ENCODE measurements at regions not wholly inside any gene's neighbourhood (a gene's known extent, or its start where the extent isn't known, plus 50 kb on each side); places are given as distances from the start of the nearest gene placed in this dataset.

DNA sequence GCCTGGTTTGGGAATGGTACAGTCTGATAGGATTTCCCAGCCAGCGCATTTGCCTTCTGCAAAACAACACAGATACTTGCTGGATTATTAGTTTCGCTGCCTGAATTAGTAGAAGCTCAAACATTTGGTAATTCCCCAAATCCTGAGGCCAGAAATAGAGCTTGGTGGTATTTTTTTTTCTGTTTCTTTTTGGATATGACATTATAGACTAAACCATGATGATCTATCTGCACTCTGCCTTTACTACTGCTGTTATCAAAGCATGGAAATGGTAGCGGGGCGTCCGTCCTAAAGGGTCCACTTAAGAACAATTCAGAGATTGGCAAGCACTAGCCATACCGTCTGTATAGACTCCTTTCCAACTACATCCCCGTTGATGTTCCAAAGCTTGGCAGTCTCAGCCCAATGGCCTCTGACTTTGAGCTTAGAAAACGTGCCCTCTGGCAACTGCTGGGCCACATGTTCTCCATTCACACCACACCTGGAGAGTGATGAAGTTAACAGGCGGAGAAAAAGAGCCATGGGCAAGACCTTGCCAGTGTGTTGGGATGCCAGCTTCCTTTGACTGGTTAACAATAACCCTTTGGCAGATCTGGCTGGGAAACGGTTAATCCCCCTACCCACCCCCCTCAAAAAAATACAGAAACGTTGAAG is 241.0 kb upstream of the NR2F2 start:
- no peak overlapping the region for H3K4me3 ChIP-seq (ENCODE audit: low read depth, low read length)
- no peak for DNase-seq (ENCODE audit: low read depth)

DNA sequence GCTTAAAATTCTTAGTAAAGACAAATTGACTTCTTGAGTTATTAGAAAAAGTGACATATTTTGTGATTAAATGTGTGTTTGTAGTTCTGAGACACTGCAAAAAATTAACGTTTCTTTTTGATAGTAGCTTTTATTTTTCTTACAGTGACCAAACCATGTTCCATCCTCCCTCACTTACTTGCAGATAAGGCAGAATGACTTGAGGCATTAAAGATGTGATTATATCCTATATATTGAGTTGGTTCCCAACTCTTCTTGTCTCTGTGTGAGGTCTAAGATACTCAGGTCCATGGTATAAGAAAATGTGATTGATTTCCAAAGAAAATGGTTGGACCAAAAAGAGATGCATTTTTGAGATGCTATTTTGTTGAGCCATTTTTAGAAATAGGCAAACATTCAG is 238.3 kb upstream of the NR2F2 start:
- no peak for DNase-seq (ENCODE audit: low read depth)
- no peak overlapping the region for H3K4me3 ChIP-seq (ENCODE audit: low read depth, low read length)

DNA sequence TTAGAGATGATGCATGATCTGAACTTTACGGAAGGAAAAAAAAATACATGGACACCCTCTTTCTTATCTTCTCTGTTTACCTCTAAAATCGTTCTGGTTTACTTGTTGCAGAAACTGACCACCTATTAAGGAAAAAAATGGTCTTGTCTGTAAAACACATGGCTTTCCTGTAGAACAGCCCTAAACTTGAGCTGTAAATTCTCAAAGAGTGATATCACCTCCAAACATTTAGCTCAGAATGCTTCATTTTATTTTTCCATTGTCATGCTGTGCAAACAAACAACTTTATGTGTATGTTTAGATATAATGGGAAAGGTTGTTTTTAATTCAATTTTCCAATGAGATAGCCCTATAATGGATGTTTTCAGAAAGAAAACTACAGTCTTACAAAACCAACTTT is 237.4 kb upstream of the NR2F2 start:
- no peak for DNase-seq (ENCODE audit: low read depth)

DNA sequence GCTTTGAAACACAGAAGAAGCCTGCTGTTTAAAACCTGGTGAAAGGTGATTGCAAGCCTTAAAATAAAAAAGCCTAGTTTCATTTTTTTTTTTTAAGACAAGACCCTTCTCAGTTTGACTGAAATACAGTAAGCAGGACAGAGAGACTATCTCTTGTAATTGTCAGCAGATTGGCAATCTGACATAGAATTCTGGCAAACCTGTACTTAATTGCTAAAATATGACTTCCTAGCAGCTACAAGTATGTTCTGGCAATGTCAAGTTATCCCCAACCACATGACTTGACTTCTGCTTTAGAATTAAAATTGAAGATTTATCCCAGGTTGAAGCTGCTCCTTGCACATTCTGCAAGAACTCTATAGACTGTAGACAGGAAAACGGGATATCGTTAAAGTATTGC is 232.8 kb upstream of the NR2F2 start:
- H3K4me3 ChIP-seq (ENCODE audit: low read depth, low read length) = no peak overlapping the region
- DNase-seq (ENCODE audit: low read depth) = no peak

More for the DNA sequence above, 237.4 kb upstream of the NR2F2 start:
- H3K4me3 ChIP-seq (ENCODE audit: low read depth, low read length) = no peak overlapping the region

DNA sequence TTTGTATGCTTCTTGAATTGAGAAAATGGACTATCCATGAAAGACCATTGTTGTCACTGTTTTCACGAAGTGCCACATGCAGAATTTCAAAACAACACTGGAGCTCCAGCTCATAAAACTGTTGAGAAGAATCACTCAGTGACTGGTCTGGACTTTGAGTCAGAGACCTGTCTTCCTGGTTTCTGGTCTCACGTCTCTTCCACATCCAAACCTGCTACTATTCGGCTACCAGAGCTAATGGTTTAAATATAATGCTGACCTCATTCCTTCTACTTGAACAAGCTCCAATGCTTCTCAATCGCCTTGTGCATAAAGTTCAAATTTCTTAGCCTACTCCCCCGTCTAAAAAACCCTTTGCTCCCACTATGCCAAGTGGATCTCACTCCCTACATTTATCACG is 227.9 kb upstream of the NR2F2 start:
- H3K4me3 ChIP-seq (ENCODE audit: low read depth, low read length) = no peak overlapping the region
- no peak for DNase-seq (ENCODE audit: low read depth)

DNA sequence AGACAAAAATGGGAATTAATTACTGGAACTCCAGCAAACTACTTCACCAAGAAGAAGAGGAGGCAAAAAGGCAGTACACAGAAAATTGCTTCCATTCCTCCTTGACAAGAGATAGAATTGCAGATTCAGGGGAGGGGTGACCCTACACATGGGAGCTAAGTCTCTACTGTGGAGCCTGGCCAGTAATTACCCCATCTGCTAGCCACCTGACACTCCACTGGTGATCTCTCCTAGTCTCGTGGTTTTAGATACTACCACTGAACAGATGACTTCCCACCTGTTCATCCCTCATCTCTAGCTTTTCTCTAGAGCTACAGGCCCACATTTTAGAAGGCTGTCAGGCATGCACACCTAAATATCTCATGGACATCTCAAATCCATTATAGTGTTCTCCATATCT is 224.3 kb upstream of the NR2F2 start:
- DNase-seq (ENCODE audit: low read depth) = no peak
- no peak overlapping the region for H3K4me3 ChIP-seq (ENCODE audit: low read depth, low read length)

DNA sequence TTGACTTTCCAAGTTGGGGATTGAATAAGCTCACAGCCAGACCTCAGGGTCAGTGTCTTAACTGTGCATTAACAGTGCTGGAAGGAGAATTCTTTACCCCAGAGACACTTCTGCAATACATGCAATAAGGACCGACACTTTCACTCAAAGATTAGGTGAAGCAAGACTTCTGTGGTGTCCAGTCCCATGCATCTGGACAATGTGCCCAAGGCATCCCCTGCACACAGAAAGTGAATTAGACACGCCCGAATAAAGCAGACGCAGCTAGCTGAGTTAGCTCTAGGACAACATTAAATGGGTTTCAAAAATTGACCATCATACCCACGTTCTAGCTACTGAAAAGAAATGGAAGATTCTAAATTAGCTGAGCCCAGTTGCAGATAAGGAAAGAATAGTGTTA is 223.9 kb upstream of the NR2F2 start:
- no peak for DNase-seq (ENCODE audit: low read depth)
- H3K4me3 ChIP-seq (ENCODE audit: low read depth, low read length) = no peak overlapping the region

DNA sequence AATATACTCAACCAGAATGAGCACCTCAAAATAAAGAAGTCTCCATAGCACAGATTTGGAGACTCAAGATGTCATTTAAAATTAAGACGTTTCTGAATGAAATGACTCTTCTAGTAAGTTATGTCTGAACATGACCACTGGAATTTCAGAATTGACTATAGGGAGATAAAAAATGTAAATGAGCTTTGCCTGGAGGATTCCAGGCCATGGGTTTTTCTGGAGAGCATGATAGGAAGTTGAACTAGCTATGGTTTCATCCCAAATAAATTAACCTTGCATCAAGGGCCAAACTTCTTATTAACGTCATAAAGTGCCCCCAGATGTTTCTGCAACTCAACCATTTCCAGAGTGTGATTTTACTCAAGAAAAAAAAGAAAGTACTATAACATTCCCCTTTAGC is 222.6 kb upstream of the NR2F2 start:
- no peak overlapping the region for H3K4me3 ChIP-seq (ENCODE audit: low read depth, low read length)
- no peak for DNase-seq (ENCODE audit: low read depth)

DNA sequence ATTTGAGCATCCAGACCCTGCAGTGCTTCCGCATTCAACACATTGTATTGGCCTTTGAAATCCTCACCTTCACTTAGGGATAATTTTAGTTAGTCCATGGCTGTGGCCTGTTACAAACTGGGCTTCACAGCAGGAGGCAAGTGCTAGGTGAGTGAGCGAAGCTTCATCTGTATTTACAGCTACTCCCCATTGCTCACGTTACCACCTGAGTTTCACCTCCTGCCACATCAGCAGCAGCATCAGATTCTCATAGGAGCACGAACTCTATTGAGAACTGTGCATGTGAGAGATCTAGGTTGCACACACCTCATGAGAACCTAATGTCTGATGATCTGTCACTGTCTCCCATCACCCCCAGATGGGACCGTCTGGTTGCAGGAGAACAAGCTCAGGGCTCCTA is 222.1 kb upstream of the NR2F2 start:
- no peak overlapping the region for H3K4me3 ChIP-seq (ENCODE audit: low read depth, low read length)
- no peak for DNase-seq (ENCODE audit: low read depth)

DNA sequence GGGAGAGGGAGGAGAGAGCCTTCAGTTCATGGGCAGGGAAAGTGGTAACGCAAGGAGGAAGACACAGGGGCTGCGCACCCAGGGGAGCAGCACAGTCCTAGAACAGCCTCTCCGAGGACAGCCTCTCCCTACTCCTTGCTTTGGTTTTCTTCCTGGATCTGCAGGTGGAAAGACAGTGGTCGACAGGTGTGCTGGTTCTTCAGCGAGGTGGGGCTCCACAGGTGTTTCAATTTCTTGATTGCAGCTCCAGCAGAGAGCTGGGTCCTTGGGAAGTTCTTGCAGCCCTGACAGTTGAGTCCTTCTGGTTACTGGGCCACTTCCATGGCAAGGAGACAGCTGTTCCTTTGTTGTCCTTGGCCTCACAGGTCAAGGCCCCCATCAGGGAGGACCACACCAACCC is 220.7 kb upstream of the NR2F2 start:
- H3K4me3 ChIP-seq (ENCODE audit: low read depth, low read length) = no peak overlapping the region
- DNase-seq (ENCODE audit: low read depth) = no peak

DNA sequence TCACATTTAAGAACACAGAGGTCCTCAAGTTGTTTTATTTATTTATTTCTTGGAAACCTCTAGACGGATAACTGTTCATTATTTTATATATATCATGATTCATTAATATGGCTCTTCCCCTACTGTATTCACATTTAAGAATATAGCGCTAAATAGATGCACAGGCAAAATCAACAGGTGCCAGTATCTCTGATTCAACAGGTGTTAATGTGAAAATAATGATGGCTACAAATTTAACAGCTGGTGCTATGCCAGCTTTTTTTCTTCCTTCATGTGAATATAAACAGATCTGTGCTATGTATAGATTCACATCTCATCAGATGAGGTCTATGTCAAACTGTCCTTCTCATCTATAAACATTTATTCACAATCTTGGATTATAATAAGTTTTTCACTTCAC is 218.5 kb upstream of the NR2F2 start:
- no peak for DNase-seq (ENCODE audit: low read depth)
- H3K4me3 ChIP-seq (ENCODE audit: low read depth, low read length) = no peak overlapping the region

DNA sequence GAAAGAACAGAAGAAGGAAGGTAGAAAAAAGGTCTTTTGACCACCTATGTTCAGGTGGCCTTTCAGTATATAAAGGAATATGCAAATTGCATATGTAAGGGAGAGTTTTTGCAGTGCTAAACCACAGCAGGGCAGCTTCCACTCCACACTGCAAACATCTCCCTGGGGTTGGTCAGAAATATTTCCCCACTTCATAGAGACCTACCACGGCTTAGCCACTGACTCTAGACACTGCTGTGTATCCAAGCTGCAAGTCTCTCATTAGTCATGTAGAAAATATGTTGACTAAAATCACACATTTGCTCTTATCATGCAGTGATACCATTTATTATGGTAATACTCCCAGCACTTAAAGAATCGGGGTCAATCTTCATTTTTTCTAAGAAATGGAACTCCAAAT is 214.9 kb upstream of the NR2F2 start:
- no peak overlapping the region for H3K4me3 ChIP-seq (ENCODE audit: low read depth, low read length)
- no peak for DNase-seq (ENCODE audit: low read depth)

DNA sequence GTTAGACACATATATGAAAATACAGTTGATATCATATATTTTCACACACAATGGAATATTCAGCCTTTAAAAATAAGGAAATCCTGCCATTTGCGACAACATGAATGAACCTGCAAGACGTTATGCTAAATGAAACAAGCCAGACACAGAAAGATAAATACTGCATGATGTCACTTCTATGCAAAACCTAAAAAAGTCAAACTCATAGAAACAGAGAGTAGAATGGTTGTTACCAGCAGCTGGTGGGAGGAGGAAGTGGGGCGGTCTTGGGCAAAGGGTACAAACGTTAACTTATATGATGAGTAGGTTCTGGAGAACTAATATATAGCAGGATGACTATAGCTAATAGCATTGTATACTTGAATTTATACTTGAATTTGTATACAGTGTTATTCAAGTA is 213.2 kb upstream of the NR2F2 start:
- no peak for DNase-seq (ENCODE audit: low read depth)

DNA sequence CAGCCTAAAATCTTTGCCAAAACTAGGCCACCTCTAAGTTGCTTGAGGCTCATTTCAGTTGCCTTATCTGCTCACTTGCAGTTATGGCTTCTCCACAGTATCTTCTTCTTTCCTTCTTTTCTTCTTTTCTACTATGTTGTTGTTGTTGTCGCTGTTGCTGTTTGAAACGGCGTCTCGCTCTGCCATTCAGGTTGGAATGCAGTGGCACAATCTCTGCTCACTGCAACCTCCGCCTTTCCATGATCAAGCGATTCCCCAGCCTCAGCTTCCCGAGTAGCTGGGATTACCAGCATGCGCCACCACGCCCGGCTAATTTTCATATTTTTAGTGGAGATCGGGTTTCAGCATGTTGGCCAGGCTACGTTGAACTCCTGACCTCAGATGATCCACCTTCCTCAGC is 210.8 kb upstream of the NR2F2 start:
- no peak for DNase-seq (ENCODE audit: low read depth)
- no peak overlapping the region for H3K4me3 ChIP-seq (ENCODE audit: low read depth, low read length)

More for the DNA sequence above, 213.2 kb upstream of the NR2F2 start:
- H3K4me3 ChIP-seq (ENCODE audit: low read depth, low read length) = no peak overlapping the region

DNA sequence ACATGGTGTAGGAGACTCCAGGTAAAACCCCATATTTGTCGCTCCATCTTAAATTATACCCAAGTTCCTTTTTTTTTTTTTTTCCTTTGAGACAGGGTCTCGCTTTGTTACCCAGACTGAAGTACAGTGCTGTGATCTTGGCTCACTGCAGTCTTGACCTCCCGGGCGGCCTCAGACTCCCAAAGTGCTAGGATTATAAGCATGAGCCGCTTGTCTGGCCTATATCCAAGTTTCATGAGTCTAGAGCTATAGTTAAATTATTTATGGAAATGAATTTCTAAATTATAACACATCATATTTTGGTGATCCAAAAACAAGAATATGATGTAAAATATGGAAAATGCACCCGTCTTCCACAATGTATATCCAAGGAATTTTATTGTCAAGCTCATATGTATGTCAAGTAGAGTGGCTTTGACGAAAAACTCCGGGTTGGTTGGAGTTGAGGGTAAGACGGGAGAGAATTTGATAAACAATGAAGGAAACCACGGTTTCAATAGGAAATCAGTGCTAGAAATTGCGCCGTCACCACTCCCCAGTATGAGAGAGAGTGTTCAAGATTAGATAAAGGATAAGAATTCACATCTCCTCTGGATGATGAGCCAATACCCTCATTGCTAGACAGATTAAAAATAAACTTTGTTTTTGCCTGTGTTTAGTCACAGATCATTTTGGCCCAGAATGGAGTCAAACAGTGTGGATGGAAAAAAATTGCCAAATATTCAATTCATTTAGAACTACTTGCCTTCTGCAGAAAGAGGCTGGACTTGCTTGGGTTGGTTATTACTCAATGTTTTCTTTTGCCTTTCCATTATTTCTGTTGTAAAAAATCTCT is 209.2 kb upstream of the NR2F2 start:
- no peak overlapping the region for H3K4me3 ChIP-seq (ENCODE audit: low read depth, low read length)
- no peak for DNase-seq (ENCODE audit: low read depth)

DNA sequence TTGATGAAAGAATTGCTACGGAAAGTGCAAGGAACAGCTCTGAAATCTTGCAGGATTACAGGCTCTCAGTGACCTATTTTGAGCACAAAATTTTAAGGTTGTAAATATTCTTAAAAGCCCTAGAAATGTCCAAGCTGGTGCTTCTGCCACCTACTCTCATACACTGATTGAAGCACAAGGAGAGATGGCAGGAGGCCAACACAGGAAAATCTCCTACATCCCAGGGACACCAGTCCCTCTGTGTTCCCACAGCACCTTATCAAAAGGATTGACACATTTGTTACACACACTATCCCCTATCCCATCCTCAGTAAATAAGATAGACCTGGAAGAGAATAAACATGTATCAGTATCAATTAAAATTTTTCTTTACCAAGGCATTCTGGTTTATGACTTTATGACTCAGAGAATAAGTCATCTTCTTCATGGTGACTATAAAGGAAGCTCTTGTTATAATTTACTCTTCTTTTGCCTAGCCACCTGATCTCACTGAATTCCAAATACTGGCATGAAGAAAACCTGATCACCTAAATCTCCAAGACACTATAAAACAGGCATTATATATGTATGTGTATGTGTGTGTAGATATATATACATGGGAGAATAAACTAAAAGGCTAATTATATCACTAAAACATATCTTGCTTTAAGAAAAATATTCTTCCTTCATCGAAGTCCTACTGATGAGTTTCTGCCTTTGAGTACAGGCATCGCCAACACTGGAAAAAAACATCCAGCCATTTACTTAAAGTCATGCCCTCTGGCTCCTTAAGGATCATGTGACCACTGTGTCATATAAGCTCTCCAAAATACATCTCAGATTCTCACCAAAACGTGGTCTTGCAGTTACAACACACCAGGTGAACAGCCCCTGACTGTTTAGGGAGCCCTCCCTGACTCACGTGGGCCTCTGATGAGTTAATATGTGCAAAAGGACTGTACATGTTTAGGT is 208.1 kb upstream of the NR2F2 start:
- H3K4me3 ChIP-seq (ENCODE audit: low read depth, low read length) = no peak overlapping the region
- no peak for DNase-seq (ENCODE audit: low read depth)

DNA sequence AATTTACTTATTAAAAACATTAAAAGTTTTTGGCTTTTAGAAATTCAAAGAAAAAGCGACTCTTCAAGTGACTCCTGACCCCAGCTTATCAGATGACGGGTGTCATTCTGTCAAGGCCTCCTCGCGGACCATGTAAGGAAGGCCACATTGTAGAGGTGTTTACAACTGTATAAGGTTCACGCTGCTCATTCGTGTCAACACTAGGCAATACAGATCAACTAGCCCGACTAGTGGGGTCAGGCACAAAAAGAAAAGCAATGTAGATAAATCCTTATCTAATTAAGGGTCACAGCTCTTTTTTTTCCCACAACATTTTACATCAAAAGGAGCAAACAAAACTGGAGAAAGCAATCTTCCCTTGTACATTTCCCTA is 207.5 kb upstream of the NR2F2 start:
- DNase-seq (ENCODE audit: low read depth) = no peak
- H3K4me3 ChIP-seq (ENCODE audit: low read depth, low read length) = no peak overlapping the region

DNA sequence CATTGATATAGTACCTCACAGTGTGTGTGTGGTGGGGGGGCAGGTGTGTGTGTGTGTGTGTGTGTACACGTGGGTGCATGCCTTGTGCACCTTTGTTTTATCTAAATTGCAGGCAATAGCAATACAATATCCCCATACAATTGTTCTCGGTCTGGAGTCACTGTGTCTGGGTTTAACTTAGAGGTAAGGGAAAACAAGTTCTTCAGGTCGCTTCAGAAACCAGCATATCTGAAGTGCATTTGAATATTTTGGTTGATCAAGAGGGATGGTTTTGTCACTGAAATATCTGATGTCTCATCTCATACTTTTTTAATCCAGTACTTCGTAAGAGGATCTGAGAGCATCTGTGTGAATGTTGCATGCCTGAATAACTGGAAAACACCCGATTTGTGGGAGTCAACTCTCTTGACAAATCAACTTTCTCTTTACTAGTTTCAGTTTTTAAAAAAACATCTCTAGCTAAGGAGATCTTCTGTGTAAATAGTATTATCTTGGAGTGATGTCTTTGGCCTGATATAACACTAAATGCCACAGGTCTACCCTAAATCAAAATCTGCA is 206.8 kb upstream of the NR2F2 start:
- no peak for DNase-seq (ENCODE audit: low read depth)
- no peak overlapping the region for H3K4me3 ChIP-seq (ENCODE audit: low read depth, low read length)

DNA sequence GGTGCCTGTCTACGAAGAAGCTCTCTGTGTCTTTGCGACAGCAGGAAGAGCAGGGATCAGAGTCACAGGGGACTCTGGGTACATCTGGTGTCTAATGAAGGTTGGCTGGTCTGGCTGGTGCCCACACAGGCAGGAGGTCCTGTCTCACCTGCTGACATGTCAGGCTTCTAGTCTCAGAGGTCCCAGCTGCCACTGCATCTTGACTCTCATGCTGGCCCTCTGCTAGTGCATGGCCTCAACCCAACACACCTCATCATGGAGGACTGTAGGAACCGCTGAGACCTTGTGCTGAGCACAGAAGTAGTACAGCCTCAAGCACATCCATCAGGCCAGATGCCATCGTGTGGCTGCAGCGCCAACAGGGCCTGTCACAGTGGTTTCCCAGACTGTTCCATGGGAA is 206.1 kb upstream of the NR2F2 start:
- no peak overlapping the region for H3K4me3 ChIP-seq (ENCODE audit: low read depth, low read length)
- DNase-seq (ENCODE audit: low read depth) = no peak
